ENCODE measurements at regions not wholly inside any gene's neighbourhood (a gene's known extent, or its start where the extent isn't known, plus 50 kb on each side); places are given as distances from the start of the nearest gene placed in this dataset.

- ChIA-PET CTCF (no interaction called here), POLR2A (no interaction called here)
- DNase-seq (ENCODE audit: low spot score), result no peak
- ATAC-seq, result no peak
- TF ChIP-seq ZNF512 (CRISPR knock-in tag; IDR thresholded peaks at IDR 0.05; ENCODE audit: borderline replicate concordance), result no peak
- no peak for TF ChIP-seq IRF2 (CRISPR knock-in tag; IDR thresholded peaks at IDR 0.05; ENCODE audit: borderline replicate concordance, low read depth)
- no peak for TF ChIP-seq GTF2I (CRISPR knock-in tag; conservative IDR thresholded peaks at IDR 0.05)
- no peak for TF ChIP-seq SMAD4 (CRISPR knock-in tag; IDR thresholded peaks at IDR 0.05)
- no peak for TF ChIP-seq PREB (CRISPR knock-in tag; IDR thresholded peaks at IDR 0.05; ENCODE audit: borderline replicate concordance)
- TF ChIP-seq MAX (CRISPR knock-in tag; IDR thresholded peaks at IDR 0.05), result no peak
- TF ChIP-seq MYBL2 (CRISPR knock-in tag; IDR thresholded peaks at IDR 0.05), result no peak
- TF ChIP-seq ZNF317 (CRISPR knock-in tag; IDR thresholded peaks at IDR 0.05; ENCODE audit: borderline replicate concordance, low read depth), result no peak
- no peak for TF ChIP-seq NR1H2 (CRISPR knock-in tag; IDR thresholded peaks at IDR 0.05)
- Mint-ChIP-seq H3K9me3 (no peaks in the 10 kb centered on the region), H3K4me3 (no peak overlapping the region), H3K27ac (no peak overlapping the region), H3K36me3 (no peaks in the 10 kb centered on the region), H3K4me1 (peaks cover 7% of the 10 kb centered on the region), H3K27me3 (ENCODE audit: low read depth) (no peaks in the 10 kb centered on the region)
These were observed 50.5 kb upstream of the GADD45A start for GRCh38 chr1:67634396-67634935.

- no peak for TF ChIP-seq MYBL2 (CRISPR knock-in tag; IDR thresholded peaks at IDR 0.05)
- TF ChIP-seq OVOL2 (CRISPR knock-in tag; IDR thresholded peaks at IDR 0.05; ENCODE audit: borderline replicate concordance), result no peak
- no peak for TF ChIP-seq ZNF671 (CRISPR knock-in tag; IDR thresholded peaks at IDR 0.05)
- no peak for TF ChIP-seq ESRRA (CRISPR knock-in tag; IDR thresholded peaks at IDR 0.05; ENCODE audit: borderline replicate concordance)
- TF ChIP-seq ZBTB43 (CRISPR knock-in tag; IDR thresholded peaks at IDR 0.05), result no peak
- no peak for TF ChIP-seq FOXP1 (CRISPR knock-in tag; IDR thresholded peaks at IDR 0.05; ENCODE audit: borderline replicate concordance)
- TF ChIP-seq EMX1 (CRISPR knock-in tag; IDR thresholded peaks at IDR 0.05), result no peak
- no peak for TF ChIP-seq CBFB (CRISPR knock-in tag; IDR thresholded peaks at IDR 0.05; ENCODE audit: low read depth)
- TF ChIP-seq AFF4 (CRISPR knock-in tag; IDR thresholded peaks at IDR 0.05; ENCODE audit: borderline replicate concordance), result no peak
- no peak for TF ChIP-seq NFE2L1 (CRISPR knock-in tag; IDR thresholded peaks at IDR 0.05)
- no peak for TF ChIP-seq TP53 (CRISPR knock-in tag; IDR thresholded peaks at IDR 0.05)
- no peak for TF ChIP-seq ETV6 (CRISPR knock-in tag; IDR thresholded peaks at IDR 0.05)
- no peak for TF ChIP-seq ZNF138 (CRISPR knock-in tag; conservative IDR thresholded peaks at IDR 0.05)
- TF ChIP-seq MLX (CRISPR knock-in tag; IDR thresholded peaks at IDR 0.05), result no peak
- no peak for TF ChIP-seq MAX (CRISPR knock-in tag; IDR thresholded peaks at IDR 0.05)
- TF ChIP-seq JAZF1 (CRISPR knock-in tag; IDR thresholded peaks at IDR 0.05), result no peak
- TF ChIP-seq ZBTB21 (CRISPR knock-in tag; IDR thresholded peaks at IDR 0.05; ENCODE audit: borderline replicate concordance), result no peak
- Mint-ChIP-seq H3K4me3 (no peak overlapping the region), H3K9me3 (no peaks in the 10 kb centered on the region), H3K4me1 (peaks cover 7% of the 10 kb centered on the region), H3K27ac (no peak overlapping the region), H3K27me3 (ENCODE audit: low read depth) (no peaks in the 10 kb centered on the region), H3K36me3 (no peaks in the 10 kb centered on the region)
- no peak for ATAC-seq
- POLR2A ChIA-PET, result interaction anchor here (0.7 kb wide), 1 partner anchor 45 kb away, joined by 3 read pairs; no protein-coding TSS in a partner anchor
- DNase-seq (ENCODE audit: low spot score), result no peak
- CTCF ChIA-PET, result interaction anchor here (0.7 kb wide), 1 partner anchor 103 kb away, joined by 3 read pairs; no protein-coding TSS in a partner anchor
These were observed 49.8 kb upstream of the GADD45A start for GRCh38 chr1:67635055-67635809.
